ENCODE measurements at regions not wholly inside any gene's neighbourhood (a gene's known extent, or its start where the extent isn't known, plus 50 kb on each side); places are given as distances from the start of the nearest gene placed in this dataset.

GRCh38 chr7:26504411-26505120, 212.9 kb downstream of the SNX10 start:
- Mint-ChIP-seq H3K4me3 (ENCODE audit: low read depth) (no peak overlapping the region), H3K4me1 (ENCODE audit: low read depth) (peaks cover 34% of the 10 kb centered on the region), H3K27me3 (peaks cover 16% of the 10 kb centered on the region), H3K27ac (no peak overlapping the region), H3K9me3 (ENCODE audit: low read depth) (no peaks in the 10 kb centered on the region), H3K36me3 (ENCODE audit: insufficient read depth) (no peaks in the 10 kb centered on the region)
- TF ChIP-seq, protein P1, sequence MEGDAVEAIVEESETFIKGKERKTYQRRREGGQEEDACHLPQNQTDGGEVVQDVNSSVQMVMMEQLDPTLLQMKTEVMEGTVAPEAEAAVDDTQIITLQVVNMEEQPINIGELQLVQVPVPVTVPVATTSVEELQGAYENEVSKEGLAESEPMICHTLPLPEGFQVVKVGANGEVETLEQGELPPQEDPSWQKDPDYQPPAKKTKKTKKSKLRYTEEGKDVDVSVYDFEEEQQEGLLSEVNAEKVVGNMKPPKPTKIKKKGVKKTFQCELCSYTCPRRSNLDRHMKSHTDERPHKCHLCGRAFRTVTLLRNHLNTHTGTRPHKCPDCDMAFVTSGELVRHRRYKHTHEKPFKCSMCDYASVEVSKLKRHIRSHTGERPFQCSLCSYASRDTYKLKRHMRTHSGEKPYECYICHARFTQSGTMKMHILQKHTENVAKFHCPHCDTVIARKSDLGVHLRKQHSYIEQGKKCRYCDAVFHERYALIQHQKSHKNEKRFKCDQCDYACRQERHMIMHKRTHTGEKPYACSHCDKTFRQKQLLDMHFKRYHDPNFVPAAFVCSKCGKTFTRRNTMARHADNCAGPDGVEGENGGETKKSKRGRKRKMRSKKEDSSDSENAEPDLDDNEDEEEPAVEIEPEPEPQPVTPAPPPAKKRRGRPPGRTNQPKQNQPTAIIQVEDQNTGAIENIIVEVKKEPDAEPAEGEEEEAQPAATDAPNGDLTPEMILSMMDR (IDR thresholded peaks at IDR 0.05; ENCODE audit: unreplicated experiment) = no peak
- DNase-seq (ENCODE audit: low spot score, unreplicated experiment) = no peak

DNA sequence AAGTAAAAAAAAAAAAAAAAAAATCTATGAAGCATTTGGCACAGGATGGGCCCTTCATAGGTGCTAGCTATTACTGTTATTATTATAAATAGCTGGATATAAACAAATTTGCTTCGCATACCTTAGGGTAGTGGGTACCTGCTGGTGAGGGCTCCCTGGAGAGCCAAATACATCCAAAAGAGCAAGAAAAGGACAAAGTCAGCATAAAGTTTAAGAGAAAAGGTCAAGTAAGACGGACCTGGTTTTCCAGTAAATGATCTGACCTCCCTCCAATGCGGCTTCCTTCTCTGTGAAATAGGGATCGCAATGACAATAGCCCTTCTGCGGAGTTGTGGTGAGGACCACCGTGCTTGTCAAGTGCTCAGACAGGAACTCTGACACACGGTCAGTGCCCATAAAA, 214.5 kb downstream of the SNX10 start:
- no peak for DNase-seq (ENCODE audit: low spot score, unreplicated experiment)
- no peak overlapping the region for H3K4me3 Mint-ChIP-seq (ENCODE audit: low read depth)
- TF ChIP-seq, protein P1 (IDR thresholded peaks at IDR 0.05; ENCODE audit: unreplicated experiment) = no peak
- H3K36me3 Mint-ChIP-seq (ENCODE audit: insufficient read depth) = no peaks in the 10 kb centered on the region
- no peaks in the 10 kb centered on the region for H3K9me3 Mint-ChIP-seq (ENCODE audit: low read depth)
- no peak overlapping the region for H3K27ac Mint-ChIP-seq
- H3K27me3 Mint-ChIP-seq = peaks cover 16% of the 10 kb centered on the region
- peaks cover 34% of the 10 kb centered on the region for H3K4me1 Mint-ChIP-seq (ENCODE audit: low read depth)

DNA sequence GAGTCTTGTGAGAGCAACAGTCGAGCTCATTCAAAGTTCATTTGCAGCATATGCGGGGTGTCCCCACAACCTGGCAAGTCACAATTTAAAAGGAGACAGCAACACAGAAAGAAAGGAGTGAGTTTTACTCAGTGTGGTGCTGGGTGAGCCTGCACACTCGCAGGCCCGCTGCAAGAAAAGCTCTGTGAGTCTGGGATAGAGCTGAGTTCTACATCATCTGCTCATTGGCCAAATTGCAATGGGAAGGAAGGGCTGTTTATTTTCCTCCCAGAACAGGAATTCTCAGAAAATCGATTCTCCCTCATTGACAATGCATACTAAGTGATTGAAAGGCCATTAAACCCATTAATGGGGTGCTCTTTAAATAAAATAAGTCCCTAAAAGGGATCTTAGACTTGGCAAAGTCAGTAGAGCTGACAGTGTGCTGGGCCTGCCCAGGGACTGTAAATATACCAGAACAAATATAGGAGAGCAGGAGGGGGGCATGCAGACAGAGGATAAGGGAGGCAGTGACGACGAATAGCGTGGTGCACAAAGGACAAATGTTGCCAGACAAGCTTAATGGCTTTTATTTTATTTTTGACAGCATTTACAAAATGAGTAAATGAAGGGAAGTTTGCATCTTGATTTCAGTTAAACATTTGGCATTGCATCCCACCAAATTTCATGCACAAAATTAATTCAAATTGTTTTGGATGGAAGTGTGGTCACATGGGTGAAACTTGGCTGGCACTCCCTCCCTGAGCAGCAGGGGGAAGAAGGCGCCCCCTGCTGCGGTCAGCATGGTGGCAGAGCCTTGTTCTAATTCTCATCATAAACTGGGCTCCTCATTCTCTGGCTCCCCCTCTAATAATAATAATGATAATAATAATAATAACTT, 215.7 kb downstream of the SNX10 start:
- Mint-ChIP-seq H3K27me3 (peaks cover 14% of the 10 kb centered on the region), H3K36me3 (ENCODE audit: insufficient read depth) (no peaks in the 10 kb centered on the region), H3K27ac (peak overlapping the region; percentile 91), H3K9me3 (ENCODE audit: low read depth) (no peaks in the 10 kb centered on the region), H3K4me1 (ENCODE audit: low read depth) (peaks cover 35% of the 10 kb centered on the region), H3K4me3 (ENCODE audit: low read depth) (no peak overlapping the region)
- TF ChIP-seq, protein P1 (IDR thresholded peaks at IDR 0.05; ENCODE audit: unreplicated experiment) = peak; percentile 41
- no peak for DNase-seq (ENCODE audit: low spot score, unreplicated experiment)

GRCh38 chr7:26508481-26508880, 216.8 kb downstream of the SNX10 start:
- DNase-seq (ENCODE audit: low spot score, unreplicated experiment) = no peak
- H3K9me3 Mint-ChIP-seq (ENCODE audit: low read depth) = no peaks in the 10 kb centered on the region

GRCh38 chr7:26508917-26509316, 217.3 kb downstream of the SNX10 start:
- peak overlapping the region; percentile 80 for H3K27ac Mint-ChIP-seq
- H3K4me3 Mint-ChIP-seq (ENCODE audit: low read depth) = peak overlapping the region; percentile 14

More at GRCh38 chr7:26508481-26508880, 216.8 kb downstream of the SNX10 start:
- H3K4me3 Mint-ChIP-seq (ENCODE audit: low read depth) = peak overlapping the region; percentile 14
- H3K27ac Mint-ChIP-seq = peak overlapping the region; percentile 5
- H3K36me3 Mint-ChIP-seq (ENCODE audit: insufficient read depth) = no peaks in the 10 kb centered on the region
- H3K4me1 Mint-ChIP-seq (ENCODE audit: low read depth) = peaks cover 41% of the 10 kb centered on the region
- TF ChIP-seq, protein P1 (IDR thresholded peaks at IDR 0.05; ENCODE audit: unreplicated experiment) = no peak
- H3K27me3 Mint-ChIP-seq = peaks cover 6% of the 10 kb centered on the region

More at GRCh38 chr7:26508917-26509316, 217.3 kb downstream of the SNX10 start:
- peaks cover 1% of the 10 kb centered on the region for H3K27me3 Mint-ChIP-seq
- no peak for DNase-seq (ENCODE audit: low spot score, unreplicated experiment)
- no peaks in the 10 kb centered on the region for H3K9me3 Mint-ChIP-seq (ENCODE audit: low read depth)
- no peaks in the 10 kb centered on the region for H3K36me3 Mint-ChIP-seq (ENCODE audit: insufficient read depth)
- H3K4me1 Mint-ChIP-seq (ENCODE audit: low read depth) = peaks cover 37% of the 10 kb centered on the region
- TF ChIP-seq, protein P1 (IDR thresholded peaks at IDR 0.05; ENCODE audit: unreplicated experiment) = no peak

All from progenitor cell of endocrine pancreas (in vitro differentiated cells).